HG03135 (cell line): ENCODE measurements at regions not wholly inside any gene's neighbourhood (a gene's known extent, or its start where the extent isn't known, plus 50 kb on each side); places are given as distances from the start of the nearest gene placed in this dataset.
"Not testable (repeated sequence)": the region's sequence is repeated elsewhere in the genome, so short reads cannot be mapped to it uniquely, and the experiment has no call there.

ENCODE experiments used
- ATAC-seq: cut with Tn5 transposase; IDR thresholded peaks from one replicate; pipeline ENCODE4 v1.9.1; 2021; ENCODE audit warnings: mild to moderate bottlenecking, moderate library complexity; ENCODE audit not compliant: unreplicated experiment

- ATAC-seq, result no peak
Measured at GRCh38 chr5:102663749-102664530, 91.2 kb upstream of the PAM start.

- no peak for ATAC-seq
Measured at GRCh38 chr5:102664616-102665335, 90.3 kb upstream of the PAM start.

DNA sequence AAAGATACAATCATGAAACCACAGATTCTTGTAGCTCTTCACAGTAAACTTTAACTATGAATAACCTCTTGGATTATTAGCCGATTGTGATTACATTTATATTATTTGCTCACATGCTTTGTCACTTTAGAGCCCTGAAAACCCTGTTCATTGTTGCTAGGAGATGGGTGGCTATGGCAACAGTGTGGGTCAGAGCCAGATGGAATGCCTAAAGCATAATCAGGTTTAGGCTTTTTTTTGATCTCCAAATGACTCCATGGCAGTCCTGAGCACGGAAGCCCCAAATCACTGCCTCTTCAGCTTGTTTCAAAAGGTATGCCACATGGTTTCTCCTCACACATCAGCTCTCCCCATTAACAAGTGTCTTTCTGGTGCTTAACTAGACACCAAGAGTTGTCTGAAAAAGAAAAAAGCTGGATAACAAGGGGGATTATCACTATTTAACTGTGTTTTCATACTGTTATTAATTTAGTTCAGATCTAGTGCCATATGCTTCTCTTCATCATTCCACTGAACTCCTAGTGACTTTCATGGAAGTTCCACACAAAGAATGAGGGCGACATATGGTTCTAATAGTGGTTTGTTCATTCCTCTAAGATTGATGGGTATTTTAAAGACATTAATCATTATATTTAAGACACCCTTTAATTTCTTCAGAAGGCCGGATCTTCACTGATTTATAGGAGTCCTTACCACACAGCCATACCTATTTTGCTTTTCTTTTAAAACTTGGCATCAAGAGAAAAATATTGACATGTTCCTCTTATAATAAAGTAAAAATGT lies 88.8 kb upstream of the PAM start:
- ATAC-seq, result no peak

DNA sequence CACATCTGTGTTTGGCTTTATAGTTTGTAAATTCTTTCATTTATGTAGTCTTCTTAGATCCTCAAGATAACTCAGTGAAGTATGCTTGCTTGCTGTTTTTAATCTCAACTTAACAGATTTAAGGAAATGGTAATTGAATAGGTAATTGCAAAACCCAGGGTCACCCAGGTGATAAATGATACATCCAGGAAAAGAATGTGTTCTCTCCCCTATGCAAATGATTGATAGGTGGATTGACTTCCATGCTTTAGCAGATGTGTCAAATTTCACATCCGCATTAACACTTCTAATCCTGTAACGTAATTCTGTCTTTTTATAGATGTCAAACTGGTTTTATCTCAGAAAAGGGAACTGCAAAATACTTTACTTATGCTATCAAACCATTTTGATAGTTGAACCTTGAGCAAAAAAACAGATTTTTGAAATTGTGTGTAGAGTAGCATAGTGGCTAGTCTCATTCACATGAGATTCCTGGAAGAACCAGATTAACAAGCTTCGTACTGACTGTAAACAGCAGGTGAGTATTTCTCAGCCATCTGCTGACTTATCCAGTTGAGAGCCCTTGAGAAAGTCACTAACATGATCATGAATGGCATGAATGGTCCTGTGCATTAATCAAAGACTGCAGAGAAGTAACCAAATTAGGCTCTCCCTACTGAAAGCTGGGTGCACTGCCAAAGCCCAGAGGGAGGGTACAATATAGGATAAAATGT lies 86.7 kb upstream of the PAM start:
- ATAC-seq, result no peak

DNA sequence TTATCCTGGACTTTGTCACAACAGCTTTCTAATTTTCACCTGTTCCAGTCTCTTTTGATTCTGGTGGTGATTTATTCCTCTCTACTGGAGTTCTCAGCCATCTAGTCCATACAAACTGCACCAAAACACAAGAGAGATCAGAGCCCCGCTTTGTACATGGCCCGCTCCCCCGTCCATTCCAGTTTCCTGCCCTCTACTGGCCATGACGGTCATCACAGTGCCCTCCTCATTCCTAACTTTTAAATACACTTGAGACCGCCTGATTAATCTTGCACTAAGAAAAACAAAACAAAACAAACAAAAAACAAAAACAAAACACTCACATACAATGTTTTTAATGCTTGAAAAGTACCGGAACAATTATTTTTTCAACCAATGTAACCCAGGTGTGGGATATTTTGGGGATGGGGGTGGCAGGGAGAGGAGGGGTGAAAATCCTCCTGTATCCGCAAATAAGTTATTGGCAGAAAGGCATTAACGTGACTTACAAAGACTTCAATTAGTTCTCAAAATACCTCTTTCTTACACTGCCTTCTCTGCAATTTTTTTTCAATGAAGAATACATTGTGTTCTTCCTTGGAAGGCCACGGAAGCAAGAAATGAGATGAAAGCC lies 84.8 kb upstream of the PAM start:
- ATAC-seq, result no peak

DNA sequence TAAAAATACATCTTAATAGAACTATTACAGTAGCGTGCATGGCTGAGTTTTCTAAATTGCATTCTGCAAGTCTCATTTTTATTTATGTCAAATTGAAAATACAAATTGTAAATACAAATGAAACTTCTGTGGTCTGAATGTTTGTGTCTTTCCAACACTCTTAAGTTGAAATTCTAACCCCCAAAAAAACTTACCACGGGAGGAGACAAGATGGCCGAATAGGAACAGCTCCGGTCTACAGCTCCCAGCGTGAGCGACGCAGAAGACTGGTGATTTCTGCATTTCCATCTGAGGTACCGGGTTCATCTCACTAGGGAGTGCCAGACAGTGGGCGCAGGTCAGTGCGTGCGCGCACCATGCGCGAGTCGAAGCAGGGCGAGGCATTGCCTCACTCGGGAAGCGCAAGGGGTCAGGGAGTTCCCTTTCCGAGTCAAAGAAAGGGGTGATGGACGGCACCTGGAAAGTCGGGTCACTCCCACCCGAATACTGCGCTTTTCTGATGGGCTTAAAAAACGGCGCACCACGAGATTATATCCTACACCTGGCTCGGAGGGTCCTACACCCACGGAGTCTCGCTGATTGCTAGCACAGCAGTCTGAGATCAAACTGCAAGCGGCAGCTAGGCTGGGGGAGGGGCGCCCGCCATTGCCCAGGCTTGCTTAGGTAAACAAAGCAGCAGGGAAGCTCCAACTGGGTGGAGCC lies 83.9 kb upstream of the PAM start:
- ATAC-seq, result not testable (repeated sequence)

- ATAC-seq, result no peak
Measured at GRCh38 chr5:102678267-102679058, 76.6 kb upstream of the PAM start.

- peak; percentile 80 for ATAC-seq
Measured at GRCh38 chr5:102681403-102681983, 73.6 kb upstream of the PAM start.

GRCh38 chr5:102682101-102682647 lies 72.9 kb upstream of the PAM start:
- ATAC-seq, result no peak

DNA sequence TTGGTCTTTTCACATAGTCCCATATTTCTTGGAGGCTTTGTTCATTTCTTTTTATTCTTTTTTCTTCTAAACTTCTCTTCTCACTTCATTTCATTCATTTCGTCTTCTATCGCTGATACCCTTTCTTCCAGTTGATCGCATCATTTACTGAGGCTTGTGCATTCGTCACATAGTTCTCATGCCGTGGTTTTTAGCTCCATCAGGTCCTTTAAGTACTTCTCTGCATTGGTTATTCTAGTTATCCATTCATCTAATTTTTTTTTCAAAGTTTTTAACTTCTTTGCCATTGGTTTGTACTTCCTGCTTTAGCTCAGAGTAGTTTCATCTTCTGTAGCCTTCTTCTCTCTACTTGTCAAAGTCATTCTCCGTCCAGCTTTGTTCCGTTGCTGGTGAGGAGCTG lies 67.0 kb upstream of the PAM start:
- not testable (repeated sequence) for ATAC-seq

- not testable (repeated sequence) for ATAC-seq
Measured at GRCh38 chr5:102688581-102689342, 66.3 kb upstream of the PAM start.

- ATAC-seq, result no peak
Measured at GRCh38 chr5:102690910-102691309, 64.2 kb upstream of the PAM start.

DNA sequence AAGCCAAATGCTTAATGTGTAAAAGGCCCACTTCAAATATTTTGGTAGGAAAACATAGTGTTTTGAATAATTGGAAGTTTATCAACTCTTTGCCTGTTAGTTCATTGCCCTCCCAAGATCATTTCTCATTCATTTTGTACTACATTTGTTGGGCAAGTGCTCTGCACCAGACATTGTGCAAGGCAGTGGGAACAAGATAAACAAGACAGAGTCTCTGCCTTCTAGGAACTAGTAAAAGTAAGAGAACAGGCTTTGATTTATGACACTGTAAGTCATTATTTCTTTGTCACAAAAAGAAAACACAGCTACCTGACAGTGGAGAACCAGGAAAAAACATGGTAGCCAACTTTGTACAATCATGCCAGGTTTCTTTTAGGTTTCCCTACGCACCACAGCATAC lies 63.7 kb upstream of the PAM start:
- ATAC-seq, result no peak

- ATAC-seq, result no peak
Measured at GRCh38 chr5:102700120-102700831, 54.8 kb upstream of the PAM start.

- no peak for ATAC-seq
Measured at GRCh38 chr5:102700916-102701315, 54.2 kb upstream of the PAM start.

- no peak for ATAC-seq
Measured at GRCh38 chr5:102701748-102702147, 53.4 kb upstream of the PAM start.
